GM12874 (cell line): ENCODE measurements at regions not wholly inside any gene's neighbourhood (a gene's known extent, or its start where the extent isn't known, plus 50 kb on each side); places are given as distances from the start of the nearest gene placed in this dataset.

Experiments
- TF ChIP-seq, protein P1 (sequence below): IDR thresholded peaks from 2 replicates; pipeline ENCODE4 v1.5.1; 2011; ENCODE audit warnings: low read depth, mild to moderate bottlenecking, control low read depth, low read length, moderate library complexity; ENCODE audit not compliant: insufficient read depth

DNA sequence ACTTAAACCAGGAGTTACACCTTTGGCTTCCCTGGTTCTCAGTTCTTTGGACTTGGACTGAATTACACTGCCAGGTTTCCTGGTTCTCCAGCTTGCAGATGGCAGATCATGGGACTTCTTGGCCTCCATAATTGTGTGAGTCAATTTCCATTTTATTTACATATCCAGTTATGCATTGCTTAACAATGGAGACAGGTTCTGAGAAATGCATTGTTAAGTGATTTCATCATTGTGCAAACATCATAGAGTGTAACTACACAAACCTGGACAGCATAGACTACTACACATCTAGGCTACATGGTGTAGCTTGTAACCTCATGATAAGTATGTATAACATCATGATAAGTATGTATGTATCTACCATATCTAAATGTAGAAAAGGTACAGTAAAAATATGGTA lies 276.1 kb upstream of the BTG1 start:
- TF ChIP-seq, protein P1, sequence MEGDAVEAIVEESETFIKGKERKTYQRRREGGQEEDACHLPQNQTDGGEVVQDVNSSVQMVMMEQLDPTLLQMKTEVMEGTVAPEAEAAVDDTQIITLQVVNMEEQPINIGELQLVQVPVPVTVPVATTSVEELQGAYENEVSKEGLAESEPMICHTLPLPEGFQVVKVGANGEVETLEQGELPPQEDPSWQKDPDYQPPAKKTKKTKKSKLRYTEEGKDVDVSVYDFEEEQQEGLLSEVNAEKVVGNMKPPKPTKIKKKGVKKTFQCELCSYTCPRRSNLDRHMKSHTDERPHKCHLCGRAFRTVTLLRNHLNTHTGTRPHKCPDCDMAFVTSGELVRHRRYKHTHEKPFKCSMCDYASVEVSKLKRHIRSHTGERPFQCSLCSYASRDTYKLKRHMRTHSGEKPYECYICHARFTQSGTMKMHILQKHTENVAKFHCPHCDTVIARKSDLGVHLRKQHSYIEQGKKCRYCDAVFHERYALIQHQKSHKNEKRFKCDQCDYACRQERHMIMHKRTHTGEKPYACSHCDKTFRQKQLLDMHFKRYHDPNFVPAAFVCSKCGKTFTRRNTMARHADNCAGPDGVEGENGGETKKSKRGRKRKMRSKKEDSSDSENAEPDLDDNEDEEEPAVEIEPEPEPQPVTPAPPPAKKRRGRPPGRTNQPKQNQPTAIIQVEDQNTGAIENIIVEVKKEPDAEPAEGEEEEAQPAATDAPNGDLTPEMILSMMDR, result no peak

DNA sequence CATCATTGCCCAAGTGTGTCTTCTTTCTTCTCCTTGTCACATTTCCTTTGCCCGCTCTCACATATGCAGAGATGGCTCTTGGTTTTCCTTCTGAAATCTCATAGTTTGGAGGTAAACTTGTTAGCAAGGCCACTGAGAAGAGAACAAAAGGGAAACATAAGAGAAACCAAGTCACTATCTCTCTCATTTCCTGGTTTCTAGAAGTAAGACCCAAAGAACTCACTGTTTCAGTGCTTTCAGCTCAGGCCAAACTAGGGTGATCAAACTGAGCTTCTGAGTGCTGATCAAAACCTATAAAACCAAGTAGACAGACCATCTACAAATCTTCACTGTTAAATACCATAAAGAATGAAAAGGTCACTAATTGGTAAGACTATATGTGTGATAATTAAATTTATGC lies 275.4 kb upstream of the BTG1 start:
- TF ChIP-seq, protein P1, result no peak

DNA sequence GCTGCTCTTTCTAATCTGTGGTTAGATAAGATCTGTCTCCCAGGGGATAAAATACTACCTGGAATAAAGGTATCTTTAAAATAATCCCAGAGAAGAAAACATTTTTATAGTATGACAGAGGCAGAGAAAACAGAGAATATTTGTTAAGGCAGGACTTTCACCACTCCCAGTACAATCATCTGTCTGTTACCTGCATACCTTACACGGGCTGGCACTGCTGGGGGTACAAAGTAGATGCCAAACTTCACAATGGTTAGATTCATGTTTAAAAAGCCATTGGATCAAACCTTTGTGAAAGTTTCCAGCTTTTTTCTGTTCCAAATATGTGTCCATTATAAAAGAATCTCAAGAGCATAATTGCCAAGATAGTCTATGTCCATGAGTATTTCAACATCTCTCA lies 273.6 kb upstream of the BTG1 start:
- TF ChIP-seq, protein P1, result no peak

DNA sequence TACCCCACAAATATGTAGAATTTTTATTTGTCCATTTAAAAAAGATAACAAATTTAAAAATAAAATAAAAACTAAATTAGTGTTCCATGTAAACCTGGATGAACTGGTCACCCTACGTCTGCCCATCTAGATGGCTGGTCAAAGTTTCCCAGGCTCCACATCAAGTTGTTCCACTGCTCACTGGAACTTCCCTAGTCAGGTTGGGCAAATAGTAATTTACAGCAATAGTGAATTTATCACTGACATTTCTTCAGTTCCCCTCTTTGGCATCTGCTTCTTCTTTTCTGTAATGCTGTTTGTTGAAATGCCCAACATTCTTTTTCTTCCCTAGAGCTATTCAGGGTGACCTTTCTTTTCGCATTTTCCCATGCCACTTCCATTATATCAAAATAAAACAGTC lies 272.7 kb upstream of the BTG1 start:
- TF ChIP-seq, protein P1, result no peak

DNA sequence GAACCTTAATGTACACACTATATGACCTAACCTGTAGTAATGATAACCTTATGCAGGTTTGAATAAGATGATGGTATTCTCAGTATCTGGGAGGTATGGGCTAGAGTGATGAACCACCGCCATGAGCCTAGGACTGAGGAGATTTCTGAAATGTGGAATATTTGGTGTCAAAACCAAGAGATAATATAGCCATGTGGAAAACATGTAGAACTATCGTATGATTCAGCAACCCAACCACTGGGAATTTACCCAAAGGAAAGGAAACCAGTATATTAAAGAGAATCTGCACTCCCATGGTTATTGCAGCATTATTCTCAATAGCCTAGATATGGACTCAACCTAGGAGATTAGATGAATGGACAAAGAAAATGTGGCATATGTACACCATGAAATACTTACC lies 271.7 kb upstream of the BTG1 start:
- TF ChIP-seq, protein P1, result no peak

DNA sequence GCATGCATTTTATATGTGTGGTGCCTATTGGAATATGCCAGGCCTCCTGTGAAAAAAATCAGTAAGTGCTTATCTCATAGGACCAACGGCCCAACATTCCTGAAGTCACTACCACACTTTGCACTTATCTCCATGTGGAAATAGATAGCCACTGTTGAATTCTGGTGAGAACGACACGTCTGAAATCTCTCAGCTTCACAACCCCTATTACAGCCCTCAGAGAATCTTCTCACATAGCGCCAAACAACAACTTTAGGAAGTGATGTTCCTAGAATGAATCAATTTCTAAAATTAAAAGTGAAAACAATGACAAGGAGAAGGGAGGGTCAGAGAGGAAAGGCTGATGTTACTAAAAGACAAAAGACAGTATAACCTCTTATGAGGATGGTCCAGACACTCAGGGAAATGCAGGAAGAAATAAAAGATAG lies 270.8 kb upstream of the BTG1 start:
- TF ChIP-seq, protein P1, result no peak

DNA sequence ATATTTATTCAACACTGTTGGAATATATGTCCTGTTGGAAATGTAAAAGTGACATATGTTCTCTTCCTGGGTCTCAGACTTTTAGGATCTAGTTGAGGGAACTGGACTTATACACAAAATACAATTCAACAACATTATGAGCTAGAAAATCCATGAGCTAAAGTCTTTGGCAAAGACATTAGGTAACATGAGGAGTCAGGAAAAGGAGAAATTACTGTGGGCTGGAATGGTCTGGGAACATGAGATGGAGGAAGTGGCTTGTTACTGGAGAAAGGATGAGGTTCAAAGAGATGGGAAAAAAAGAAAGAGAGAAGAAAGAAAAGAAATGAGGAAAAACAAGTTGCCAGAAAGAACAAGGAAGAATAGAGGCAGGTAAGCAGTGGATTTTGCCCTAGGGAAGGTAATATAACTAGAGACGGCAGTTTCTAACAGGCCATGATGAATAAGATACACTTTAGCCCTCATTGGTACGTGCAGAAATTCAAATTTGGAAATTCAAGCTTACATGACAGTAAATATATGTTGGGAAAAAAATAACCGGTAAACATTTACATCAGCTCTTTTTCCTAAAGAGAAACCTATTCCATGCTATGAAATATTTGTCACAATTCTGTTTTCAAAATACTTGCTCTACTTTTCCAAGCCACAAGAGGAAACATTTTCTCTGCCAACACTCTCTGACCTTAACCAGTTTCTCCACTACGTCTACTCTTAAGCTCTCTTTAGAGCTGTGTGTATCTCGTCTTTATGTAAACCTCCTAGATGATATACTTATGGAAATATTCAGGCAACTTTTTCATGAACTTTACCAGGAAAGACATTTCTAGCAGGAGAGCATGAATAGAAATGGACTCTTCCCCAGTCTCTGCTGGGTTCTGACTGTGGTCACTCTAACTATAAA lies 268.8 kb upstream of the BTG1 start:
- TF ChIP-seq, protein P1, result no peak
